SU-DHL-6 (cell line): ENCODE measurements at regions not wholly inside any gene's neighbourhood (a gene's known extent, or its start where the extent isn't known, plus 50 kb on each side); places are given as distances from the start of the nearest gene placed in this dataset.

Source experiments
- EZH2phosphoT487 ChIP-seq: fragments of 200-600 bp; sonication (generic), shearing (Covaris generic); conservative IDR thresholded peaks from 2 replicates; pipeline ENCODE4 v1.6.1; 2018; ENCODE audit warnings: mild to moderate bottlenecking, antibody characterized with exemption, low read length, moderate library complexity, mixed read lengths
- TF ChIP-seq, protein P1 (sequence below): fragments of 200-600 bp; sonication (generic); IDR thresholded peaks from one replicate; pipeline ENCODE4 v1.5.1; 2017; ENCODE audit warnings: antibody characterized with exemption, mild to moderate bottlenecking, low read length, moderate library complexity; ENCODE audit not compliant: insufficient read depth, poor library complexity, severe bottlenecking

DNA sequence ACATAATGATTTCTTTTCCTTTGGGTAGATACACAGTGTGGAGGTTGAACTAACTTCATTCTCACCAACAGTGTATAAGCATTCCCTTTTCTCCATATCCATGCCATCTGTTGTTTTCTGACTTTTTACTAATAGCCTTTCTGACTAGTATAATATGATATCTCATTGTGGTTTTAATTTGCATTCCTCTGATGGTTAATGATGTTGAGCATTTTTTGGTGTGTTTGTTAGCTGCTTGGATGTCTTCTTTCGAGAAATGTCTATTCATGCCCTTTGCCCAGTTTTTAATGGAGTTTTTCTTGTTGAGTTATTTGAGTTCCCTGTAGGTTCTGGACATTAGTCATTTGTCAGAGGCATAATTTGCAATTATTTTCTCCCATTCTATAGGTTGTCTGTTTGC lies 59.8 kb downstream of the MARCHF4 start:
- TF ChIP-seq, protein P1, sequence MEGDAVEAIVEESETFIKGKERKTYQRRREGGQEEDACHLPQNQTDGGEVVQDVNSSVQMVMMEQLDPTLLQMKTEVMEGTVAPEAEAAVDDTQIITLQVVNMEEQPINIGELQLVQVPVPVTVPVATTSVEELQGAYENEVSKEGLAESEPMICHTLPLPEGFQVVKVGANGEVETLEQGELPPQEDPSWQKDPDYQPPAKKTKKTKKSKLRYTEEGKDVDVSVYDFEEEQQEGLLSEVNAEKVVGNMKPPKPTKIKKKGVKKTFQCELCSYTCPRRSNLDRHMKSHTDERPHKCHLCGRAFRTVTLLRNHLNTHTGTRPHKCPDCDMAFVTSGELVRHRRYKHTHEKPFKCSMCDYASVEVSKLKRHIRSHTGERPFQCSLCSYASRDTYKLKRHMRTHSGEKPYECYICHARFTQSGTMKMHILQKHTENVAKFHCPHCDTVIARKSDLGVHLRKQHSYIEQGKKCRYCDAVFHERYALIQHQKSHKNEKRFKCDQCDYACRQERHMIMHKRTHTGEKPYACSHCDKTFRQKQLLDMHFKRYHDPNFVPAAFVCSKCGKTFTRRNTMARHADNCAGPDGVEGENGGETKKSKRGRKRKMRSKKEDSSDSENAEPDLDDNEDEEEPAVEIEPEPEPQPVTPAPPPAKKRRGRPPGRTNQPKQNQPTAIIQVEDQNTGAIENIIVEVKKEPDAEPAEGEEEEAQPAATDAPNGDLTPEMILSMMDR, result no peak
- TF ChIP-seq EZH2phosphoT487, result no peak
